ENCODE measurements at regions not wholly inside any gene's neighbourhood (a gene's known extent, or its start where the extent isn't known, plus 50 kb on each side); places are given as distances from the start of the nearest gene placed in this dataset.

DNA sequence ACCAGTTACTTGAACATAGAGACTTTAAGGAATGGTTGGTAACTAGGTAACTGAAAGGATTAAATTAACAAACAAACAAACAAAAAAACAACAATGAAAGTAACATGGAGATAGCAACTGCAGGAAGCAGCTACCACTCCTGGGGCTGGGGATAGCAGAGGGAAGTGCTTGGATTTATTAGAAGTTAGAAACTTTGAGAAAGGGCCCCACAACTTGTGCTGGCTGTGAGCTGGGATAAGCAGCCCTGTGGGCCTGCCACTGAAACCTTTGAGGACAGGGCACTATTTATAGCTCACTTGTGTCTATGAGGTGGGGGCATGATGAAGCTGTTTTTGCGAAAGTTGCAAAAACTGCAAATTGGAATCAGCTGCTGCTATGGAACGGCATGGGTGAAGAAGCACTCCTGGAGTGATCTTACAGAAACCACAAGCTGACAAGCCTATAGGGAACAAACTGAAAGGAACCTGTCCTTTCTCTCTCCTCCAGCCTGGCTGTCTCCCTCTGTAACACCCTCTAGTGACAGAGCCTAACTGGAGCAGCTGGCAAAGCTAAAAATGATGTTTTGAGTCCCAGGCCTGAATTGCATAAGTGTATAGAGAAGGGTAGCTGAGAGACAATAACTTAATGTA lies 91.4 kb upstream of the RANBP6 start:
- TF ChIP-seq, protein P1, sequence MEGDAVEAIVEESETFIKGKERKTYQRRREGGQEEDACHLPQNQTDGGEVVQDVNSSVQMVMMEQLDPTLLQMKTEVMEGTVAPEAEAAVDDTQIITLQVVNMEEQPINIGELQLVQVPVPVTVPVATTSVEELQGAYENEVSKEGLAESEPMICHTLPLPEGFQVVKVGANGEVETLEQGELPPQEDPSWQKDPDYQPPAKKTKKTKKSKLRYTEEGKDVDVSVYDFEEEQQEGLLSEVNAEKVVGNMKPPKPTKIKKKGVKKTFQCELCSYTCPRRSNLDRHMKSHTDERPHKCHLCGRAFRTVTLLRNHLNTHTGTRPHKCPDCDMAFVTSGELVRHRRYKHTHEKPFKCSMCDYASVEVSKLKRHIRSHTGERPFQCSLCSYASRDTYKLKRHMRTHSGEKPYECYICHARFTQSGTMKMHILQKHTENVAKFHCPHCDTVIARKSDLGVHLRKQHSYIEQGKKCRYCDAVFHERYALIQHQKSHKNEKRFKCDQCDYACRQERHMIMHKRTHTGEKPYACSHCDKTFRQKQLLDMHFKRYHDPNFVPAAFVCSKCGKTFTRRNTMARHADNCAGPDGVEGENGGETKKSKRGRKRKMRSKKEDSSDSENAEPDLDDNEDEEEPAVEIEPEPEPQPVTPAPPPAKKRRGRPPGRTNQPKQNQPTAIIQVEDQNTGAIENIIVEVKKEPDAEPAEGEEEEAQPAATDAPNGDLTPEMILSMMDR (IDR thresholded peaks at IDR 0.05), result peak; percentile 51
- TF ChIP-seq ZFX (IDR thresholded peaks at IDR 0.05; ENCODE audit: borderline replicate concordance), result no peak

All from 22Rv1 (cell line).